ENCODE measurements at regions not wholly inside any gene's neighbourhood (a gene's known extent, or its start where the extent isn't known, plus 50 kb on each side); places are given as distances from the start of the nearest gene placed in this dataset.

- no peak for TF ChIP-seq CTCF (IDR thresholded peaks at IDR 0.05)
- TF ChIP-seq EZH2 (IDR thresholded peaks at IDR 0.05; ENCODE audit: borderline replicate concordance, insufficient read depth, low read depth, low read length, poor library complexity, severe bottlenecking): no peak
Observed at GRCh38 chr5:152864991-152865390, 459.9 kb upstream of the NMUR2 start.
